ENCODE measurements at regions not wholly inside any gene's neighbourhood (a gene's known extent, or its start where the extent isn't known, plus 50 kb on each side); places are given as distances from the start of the nearest gene placed in this dataset.

DNA sequence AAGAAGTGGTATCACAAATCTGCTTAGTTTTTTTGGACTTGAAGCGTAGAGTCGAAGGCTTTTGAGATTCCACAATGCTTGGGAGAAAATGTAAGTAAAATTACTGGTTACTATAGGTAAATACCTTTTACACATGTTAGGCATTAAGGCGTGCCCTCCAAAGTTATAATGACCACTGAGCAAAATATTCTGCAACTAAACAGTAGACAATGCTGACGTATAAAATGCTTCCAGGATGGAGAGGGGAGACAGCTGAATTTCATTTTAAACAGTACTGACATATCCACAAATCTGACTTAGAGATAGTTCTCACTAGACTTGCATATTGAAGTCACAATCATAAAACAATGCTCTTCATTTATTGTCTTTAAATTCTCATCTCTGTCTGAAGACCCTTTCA, 144.5 kb upstream of the DCN start:
- no peak for DNase-seq

DNA sequence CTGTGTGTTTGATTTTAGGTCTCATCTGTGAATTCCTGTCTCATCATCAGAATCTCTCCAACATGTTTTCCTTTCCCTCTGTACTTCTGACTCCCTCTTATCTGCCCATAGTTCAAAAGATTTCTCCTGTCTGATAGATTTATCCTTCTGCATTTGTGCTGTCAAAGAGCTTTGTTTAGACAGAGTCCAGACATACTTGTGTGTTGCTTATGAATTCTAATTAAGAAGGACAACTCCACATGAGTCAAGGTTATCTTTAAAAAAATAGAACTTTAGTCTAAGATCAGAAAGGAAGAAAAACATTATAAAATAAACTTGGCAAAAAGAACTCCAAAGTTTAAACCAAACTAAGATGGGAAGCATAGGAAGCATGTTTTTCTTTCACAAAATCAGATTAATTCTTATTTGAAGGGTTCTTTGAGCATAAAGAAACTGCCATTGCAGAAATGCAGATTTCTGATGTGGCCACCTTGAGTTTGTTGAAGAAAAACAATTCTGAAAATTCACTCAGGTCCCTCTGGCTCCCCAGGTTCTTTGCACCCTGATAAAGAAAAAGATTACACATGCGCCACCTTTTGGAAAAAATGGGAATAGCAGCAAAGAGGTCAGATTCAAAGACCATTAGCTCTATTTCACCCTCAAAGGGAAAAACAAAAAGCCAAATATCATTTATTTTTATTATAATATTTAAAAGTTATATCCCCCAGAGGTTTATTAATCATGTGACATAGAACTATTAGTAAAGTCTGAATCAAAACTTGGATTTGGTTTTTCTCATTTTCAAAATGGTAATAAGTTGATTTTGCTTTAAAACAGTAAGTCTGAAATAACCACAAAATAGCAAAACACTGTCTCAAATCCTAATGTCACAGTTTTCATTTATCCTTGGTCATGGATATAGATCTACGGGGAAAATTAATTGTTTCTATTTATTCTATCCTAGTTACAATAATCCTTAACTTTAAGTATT, 143.7 kb upstream of the DCN start:
- peak; percentile 6 to 19 for DNase-seq

DNA sequence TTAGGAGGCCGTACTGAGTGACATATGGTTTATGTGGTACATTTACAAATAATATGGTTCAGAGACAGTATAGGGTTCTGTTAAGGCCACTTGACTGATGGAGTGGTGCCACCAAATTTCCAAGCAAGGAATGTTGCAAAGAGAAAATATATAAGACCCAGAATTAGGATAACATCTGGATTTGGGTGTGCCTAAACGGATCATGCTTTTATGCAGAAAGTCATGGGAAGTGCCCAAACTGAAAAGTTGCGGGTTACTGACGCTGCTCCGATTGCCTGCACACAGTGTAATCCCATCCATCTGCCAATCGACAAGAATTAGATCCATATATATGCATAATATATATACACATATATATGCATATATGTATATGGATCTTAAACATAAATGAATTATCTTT, 138.4 kb upstream of the DCN start:
- no peak for DNase-seq

DNA sequence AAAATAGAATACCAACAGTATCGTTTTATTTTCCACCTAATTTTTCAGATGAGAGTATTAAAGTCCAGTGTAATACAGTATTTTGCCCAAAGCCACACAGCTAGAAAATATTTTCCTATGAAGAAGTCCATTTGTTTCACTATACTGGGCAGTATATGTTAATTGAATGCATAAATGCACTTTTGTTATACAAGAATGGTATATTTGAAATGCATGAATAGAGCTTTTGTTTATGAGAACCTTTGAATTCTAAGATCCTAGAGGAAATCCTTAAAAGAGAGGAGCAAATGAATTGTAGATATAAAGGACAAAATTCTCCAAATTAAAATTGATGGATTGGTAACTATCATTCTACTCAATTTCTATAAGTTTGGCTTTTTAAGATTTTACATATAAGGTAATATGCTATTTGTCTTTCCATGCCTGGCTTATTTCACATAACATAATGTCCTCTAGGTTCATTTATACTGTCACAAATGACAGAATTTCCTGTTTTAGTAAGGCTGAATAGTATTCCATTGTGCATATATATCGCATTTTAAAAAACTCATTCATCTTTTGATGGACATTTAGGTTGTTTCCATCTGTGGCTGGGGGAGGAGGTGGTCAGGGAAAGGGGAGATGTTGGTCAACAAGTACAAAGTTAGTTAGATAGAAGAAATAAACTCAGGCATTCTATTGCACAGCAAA, 136.6 kb upstream of the DCN start:
- DNase-seq: no peak

DNA sequence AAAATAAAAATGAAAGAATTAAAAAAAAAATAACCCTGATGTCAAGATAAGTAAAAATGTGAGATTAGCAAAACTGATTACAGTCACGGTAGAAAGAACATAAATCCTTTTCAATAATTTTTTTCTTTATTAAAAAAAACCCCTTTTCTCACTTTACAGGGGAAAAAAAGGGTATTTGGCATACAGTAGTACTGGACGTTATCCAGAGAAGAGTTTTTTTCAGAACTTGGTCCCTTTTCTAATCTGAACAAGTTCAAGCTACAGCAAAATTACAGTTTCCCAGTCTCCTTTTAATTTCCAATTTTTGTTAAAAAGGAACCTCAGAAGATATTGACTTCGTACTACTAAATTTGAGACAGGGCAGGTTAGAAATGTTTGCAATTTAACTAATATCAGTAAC, 134.7 kb upstream of the DCN start:
- DNase-seq: no peak

DNA sequence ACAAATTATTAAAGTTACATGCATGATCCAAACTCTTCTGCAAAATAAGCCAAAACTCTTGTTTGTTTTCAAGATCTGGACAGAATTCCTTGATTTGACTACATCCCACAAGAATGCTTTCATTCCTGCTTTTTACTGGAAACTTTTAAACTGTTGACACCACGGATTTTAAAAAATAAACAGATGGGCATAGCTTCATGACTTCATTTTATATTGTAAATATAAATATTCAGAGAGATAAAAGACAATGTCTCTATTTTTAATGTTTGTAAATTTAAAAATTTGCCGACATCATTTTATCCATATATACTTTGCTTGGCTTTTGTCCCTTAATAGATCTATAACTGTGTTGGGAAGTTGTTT, 134.3 kb upstream of the DCN start:
- DNase-seq: no peak

DNA sequence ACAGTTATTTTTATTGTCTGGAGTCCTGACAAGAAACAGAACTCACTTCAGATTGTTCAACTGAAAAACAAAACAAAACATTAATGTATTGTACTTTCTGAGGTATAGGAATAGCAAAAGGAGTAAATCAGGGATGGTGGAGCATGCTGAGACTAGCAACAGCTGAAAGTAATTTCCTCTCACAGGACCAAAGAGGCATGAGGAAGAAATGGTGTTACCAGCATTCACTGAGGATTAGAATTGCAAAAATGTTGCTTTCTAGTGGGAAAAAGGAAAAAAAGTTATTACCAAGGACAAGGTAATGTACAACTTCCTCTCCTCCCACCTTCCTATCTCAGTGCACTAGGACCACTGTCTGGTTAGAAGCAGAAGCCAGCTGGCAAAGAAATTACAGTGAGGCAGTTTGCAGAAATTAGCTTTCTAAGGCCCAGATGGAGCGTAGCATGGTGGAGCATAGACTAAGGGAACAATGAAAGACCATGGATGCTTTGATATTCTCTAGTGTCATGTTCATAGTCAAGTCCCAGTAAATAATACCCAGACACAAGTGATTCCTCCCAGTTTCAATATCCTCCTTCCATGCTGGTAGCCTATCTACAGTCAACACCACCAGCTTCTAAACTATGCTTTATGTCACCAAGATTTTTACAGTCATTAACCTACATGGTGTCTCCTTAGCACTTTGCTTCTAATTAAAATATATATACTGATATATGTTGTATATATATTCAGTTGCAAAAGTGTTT, 133.7 kb upstream of the DCN start:
- no peak for DNase-seq

DNA sequence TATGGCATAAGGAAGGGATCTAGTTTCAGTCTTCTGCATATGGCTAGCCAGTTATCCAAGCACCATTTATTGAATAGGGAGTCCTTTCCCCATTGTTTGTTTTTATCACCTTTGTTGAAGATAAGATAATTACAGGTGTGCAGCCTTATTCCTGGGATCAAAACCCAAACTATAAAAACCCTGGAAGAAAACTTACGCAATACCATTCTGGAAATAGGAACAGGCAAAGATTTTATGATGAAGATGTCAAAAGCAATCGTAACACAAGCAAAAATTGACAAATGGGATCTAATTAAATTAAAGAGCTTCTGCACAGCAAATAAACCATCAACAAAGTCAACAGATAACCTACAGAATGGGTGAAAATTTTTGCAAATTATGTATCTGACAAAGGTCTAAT, 128.5 kb upstream of the DCN start:
- DNase-seq: no peak

DNA sequence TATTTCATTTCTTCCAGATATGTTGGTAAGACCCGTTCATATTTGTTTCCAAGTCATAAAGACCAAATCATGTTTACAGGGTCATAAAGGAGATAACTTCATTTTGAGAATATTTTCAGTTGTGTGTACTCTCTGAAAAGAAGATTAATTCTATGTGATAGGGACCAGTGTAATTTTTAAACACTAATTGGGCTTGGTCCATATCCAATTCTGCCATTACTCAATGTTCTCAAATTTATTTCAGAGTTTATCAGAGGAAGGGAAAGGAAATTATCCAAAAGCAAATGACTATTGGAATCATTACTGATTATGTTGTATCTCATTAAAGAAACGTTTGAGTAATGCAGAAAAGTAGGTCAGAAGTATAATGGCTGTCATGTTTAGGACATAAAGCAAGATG, 126.8 kb upstream of the DCN start:
- no peak for DNase-seq

DNA sequence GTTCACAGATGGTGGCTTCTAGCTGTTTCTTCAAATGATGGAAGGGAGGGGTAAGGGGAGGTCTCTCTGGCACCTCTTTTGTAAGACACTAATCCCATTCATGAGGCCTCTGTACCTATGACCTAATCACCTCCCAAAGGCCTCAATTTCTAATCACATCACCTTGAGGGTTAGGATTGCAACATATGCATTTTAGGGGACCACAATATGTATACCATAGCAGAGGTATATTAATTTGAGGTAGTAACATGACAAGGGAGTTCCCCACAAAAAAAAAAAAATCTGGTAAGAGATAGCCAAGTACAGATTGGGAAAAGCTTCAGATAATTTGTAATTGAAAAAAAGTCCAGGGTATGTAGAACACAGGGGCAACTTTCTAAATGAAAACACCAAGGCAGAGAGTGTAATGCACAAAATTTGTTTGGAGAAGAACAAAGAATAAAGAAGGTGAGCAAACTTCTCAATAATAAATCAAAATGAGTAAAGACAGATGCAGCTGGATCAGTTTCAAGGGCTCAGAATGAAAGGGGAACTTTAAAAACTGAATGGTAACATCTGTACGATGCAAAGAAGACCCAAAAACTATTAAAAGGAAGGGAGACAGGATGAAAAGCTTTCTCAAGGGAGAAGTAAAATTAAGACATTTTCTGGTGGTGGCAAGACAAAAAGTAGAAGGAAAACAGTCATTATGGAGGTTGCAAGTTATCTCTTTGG, 125.5 kb upstream of the DCN start:
- no peak for DNase-seq

DNA sequence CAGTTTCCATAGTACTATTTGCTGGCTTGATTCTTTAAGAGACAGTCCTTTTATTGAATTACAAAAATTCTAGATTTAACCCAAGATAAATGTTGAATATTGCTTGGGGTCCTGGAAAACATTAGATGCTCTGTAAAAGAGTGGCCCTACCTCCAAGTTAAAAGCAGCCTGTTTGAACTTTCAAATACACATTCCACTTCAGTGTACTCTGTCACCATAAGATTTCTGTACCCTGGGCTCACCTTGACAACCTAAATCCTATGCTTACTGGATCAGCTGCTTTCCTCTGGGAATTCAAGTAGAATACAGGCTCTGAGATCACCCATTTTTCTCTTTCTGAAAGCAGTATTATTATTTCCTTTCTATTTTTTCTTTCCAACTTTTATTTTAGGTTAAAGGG, 107.7 kb upstream of the DCN start:
- no peak for DNase-seq

DNA sequence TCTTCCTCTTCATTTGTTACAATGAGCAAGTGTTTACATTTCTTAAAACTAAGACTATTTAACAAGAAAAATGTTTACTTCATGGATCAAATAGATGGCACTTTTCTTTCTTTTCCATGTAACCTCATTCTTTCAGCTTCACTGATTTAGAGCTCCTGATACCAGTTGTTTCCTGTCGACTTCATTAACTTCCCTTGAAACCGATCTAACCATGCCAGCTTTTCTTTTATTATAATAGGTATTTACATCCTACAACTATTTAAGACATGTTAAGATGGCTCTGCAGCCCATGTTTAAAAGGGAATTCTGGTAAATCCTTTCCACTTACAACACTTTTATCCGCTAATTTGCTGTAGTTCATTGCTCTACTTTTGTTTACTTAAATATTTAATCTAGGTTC, 107.3 kb upstream of the DCN start:
- no peak for DNase-seq

DNA sequence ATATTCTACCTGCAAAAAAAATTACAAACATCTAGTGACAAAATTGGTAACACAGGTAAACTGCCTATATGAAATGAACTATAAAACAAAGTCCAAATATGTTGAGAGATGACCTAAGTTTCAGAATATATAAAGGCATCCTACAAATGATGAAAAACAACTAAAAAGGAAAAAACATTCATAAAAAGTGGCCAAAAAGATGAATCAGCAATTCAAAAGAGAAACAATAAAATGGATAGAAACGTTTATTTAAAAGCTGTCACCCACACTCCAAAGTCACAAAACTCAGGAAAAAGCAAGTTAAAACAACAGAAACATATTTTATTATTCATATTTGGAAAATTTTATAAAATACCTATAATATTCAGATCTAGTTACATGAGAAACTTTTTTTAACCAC, 106.5 kb upstream of the DCN start:
- DNase-seq: no peak

DNA sequence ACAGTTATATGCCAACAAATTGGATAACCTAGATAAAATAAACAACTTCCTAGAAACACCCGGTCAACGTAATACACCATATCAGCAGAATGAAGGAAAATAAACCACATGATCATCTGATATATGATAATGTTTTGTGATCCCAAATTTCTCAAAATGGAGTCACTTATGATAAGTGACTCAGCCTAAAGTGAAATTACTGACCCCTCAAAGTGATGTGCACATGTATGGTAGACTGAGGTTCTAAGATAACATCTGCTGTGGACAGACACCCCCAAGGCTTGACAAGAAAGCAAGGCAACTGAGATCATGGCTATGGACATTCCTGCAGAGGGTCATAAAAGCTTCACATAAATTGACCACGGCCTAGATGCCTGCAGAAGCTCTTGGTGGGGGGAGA, 105.1 kb upstream of the DCN start:
- DNase-seq: no peak

DNA sequence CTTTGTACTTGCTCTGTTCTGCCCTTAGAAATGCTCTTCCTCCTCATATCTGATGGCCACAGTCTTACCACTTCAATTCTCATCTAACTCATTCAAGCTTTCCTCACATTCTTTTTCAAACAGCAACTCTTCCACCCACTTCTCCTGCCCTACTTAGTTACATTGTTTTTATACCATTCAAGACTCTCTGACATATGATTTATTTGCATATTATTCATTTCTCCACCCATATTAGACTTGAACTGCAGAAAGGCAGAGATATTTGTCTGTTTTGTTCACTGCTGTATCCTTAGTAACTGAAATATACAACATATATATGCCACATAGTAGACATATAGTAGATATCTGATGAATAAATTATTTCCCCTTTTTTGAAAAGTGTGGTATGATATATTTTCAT, 95.5 kb upstream of the DCN start:
- DNase-seq: no peak

DNA sequence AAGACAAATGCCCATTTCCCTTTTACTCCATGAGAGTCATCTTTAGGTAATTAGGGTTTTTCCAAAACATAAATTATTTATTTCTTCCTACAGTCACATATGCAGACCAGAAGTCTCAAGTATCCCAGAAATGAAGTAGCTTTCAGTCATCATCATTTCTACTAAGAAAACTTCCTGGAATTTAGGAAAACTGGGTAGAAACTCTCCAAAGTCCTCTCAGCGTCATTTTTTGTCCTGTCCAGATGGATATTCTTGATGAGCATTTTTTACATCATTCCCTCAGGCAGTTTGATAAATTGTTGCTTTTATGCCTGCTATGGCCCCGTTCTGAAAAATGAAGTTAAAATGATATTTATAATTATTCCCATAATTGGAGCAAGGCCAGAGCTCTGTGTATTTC, 93.9 kb upstream of the DCN start:
- DNase-seq: no peak

DNA sequence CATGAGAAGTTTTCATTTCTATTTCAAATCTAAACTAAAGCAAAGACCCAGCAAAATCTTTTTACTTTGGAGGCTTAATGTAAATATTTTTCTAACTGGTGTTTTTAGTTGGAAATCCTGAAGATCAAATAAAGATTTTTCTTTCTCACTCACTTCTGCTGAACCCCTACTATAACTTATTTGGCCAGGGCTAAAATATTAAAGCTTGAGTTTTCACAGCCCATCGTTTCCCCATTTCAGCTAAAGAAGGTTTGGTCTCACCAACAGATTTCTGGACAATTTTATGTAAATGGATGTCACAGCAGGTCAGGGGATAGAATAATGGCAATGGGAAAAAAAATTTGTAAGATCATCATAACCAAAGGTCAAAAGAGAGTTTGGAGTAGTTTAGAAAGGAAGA, 92.7 kb upstream of the DCN start:
- no peak for DNase-seq

DNA sequence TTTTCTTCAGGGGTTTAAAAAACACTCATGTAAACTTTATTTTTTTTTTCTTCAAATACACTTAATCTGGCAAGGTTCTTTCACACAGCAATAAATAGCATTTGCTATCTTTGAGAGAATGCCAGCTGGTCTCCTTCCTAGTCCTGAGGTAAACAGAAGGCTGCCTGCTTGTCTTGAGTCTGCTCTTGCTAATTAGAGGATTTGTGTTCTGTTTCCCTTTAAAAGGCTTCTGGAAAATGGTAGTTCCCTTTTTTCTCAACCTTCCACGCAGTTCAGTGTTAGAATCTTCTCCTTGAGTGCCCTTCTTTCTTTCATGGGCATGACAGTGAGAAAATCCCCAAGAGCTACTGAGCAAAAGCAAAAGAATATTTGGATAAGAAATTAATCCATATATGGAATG, 92.3 kb upstream of the DCN start:
- no peak for DNase-seq

DNA sequence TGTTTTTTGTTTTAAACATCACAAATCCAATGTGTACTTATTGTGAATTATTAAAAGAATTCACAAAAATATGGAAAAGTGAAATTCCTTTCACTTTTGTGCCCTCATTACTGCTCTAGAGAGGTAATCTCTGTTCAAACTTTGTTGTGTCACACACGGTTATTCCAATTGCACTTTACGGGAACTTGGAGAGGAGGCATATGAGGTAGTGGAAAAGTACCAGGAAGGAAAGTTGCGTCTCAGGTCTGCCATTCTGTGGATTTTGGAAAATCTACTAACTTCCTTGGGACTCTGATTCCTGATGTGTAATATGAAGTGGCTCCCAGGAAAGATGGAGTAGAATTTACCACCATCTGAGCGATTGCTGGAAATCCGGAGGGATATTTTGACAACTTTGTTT, 90.9 kb upstream of the DCN start:
- DNase-seq: no peak

DNA sequence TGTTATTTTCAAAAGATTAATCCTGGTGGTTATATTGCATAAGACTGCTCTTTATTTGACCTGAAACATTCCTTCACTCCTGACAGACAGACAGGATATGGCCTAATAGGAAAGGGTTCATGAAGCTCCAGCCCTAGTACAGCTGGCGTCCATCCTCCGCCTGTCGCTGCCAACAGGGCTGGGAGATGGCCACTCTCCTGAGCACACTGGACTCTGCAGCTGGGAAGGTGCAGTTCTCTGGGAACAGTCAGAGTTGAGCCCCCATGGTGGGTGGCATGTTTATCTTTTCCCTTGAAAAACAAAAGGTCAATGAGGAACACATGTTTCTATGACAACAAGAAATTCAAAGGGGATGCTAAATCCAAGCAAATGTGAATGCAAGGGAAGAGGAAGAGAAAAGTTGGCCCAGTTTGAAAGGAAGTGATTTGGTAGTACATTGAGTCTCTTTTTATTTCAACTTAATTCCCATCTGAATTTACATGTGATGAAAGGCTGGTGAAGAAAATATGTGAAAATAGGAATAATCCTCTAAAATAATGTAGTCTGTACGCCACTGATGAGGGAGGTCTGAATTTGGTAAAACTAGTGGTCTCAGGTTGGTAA, 89.9 kb upstream of the DCN start:
- no peak for DNase-seq

DNA sequence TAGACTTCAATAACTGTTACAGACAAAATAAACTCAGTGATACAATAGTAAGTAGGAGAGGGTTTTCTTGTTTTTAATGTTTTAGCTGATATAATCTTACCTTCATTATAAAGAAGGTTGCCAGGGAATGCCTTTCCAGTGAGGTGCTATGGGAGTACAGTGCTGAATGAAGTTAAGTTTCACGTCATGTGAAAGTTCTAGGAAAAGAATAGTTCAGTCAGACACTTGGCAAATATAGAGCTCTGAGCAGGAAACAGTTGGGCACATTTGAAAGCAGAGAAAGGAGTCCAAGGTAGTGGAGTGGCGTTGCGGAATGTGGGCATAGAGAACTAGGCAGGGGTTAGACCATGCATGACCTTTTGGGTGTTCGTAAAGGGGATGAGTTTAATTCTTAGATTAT, 88.6 kb upstream of the DCN start:
- no peak for DNase-seq

DNA sequence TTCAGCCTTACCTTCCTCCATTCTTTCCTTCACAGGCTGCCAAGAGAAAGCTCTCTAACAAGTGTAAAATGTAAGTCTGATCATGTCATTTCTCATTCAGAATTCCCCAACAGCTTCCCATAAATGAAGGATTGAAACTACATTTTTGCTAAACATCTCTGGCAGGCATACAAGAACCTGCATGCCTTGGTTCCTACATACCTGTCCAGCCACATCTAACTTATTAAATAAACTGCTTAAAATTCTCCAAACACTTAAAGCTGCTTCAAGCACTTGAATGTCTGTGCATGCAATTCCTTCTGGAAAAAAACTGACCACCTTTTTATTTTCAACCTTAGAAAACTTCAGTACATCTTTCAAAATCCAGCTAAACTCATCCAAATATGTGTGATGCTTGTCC, 84.4 kb upstream of the DCN start:
- no peak for DNase-seq

DNA sequence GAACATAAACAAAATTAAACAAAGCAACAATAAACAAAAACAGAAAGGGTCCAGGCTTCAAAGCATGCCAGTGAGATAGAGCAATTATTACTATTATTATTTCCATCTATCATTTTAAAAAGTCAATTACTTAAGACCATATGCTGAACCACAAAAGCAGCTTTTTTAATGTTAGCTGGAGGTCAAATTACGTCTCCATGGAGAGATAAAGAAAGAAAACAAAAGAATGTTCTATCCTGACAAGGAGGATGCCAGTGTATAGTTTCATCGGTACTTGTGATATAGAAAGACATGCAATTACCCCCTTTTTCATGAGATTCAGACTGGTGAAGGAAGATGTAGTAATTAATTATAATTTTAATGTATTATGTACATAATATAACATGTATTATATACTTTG, 81.6 kb upstream of the DCN start:
- DNase-seq: no peak
